ENCODE measurements at regions not wholly inside any gene's neighbourhood (a gene's known extent, or its start where the extent isn't known, plus 50 kb on each side); places are given as distances from the start of the nearest gene placed in this dataset.

DNA sequence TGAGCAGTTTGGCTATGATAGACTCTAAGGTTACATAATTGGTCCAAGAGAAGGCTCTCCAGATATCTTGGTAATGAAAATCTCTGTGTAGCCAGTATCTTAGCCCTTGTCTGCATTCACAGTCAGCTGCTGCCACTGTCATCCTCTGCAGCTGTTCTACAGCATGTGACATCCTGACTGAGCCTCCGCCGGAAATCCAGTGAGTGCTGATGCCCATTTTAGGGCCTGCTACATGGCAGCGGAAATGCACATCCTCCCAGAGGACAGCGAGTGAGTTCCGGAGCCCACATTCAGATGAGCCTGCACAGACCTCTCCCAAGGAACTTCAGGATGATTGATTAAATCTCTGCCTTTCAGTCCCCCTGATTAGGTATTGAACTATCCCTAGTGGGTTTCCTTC is 237.1 kb downstream of the HHIPL2 start:
- TF ChIP-seq CTCF (conservative IDR thresholded peaks at IDR 0.05; ENCODE audit: low read length): no peak
- no peak for TF ChIP-seq EZH2phosphoT487 (IDR thresholded peaks at IDR 0.05; ENCODE audit: borderline replicate concordance)
